ENCODE measurements at regions not wholly inside any gene's neighbourhood (a gene's known extent, or its start where the extent isn't known, plus 50 kb on each side); places are given as distances from the start of the nearest gene placed in this dataset.
"Not testable (repeated sequence)": the region's sequence is repeated elsewhere in the genome, so short reads cannot be mapped to it uniquely, and the experiment has no call there.

- Histone ChIP-seq H3K36me3 (ENCODE audit: insufficient read depth, low read length) (no peaks in the 10 kb centered on the region), H3K27ac (no peak overlapping the region), H3K4me3 (no peak overlapping the region), H3K9me3 (ENCODE audit: low read depth, low read length) (no peaks in the 10 kb centered on the region), H3K9ac (ENCODE audit: insufficient read length) (no peak overlapping the region)
- no peak for DNase-seq (ENCODE audit: low read depth, low spot score)
- TF ChIP-seq FOXP2 (optimal IDR thresholded peaks at IDR 0.05; ENCODE audit: control extremely low read depth, extremely low read length, insufficient read depth) = no peak
- TF ChIP-seq EZH2 (IDR thresholded peaks at IDR 0.05) = no peak
- TF ChIP-seq POLR2AphosphoS5 (IDR thresholded peaks at IDR 0.05; ENCODE audit: borderline replicate concordance, low read depth, low read length) = no peak
Observed at GRCh38 chr13:87324558-87324957, 346.6 kb upstream of the SLITRK5 start.

- no peak overlapping the region for H3K27ac ChIP-seq
- no peak overlapping the region for H3K4me3 ChIP-seq
- TF ChIP-seq POLR2AphosphoS5 (IDR thresholded peaks at IDR 0.05; ENCODE audit: borderline replicate concordance, low read depth, low read length) = no peak
- no peak for TF ChIP-seq EZH2 (IDR thresholded peaks at IDR 0.05)
- H3K9me3 ChIP-seq (ENCODE audit: low read depth, low read length) = no peaks in the 10 kb centered on the region
- no peak for DNase-seq (ENCODE audit: low read depth, low spot score)
- no peak overlapping the region for H3K9ac ChIP-seq (ENCODE audit: insufficient read length)
- no peaks in the 10 kb centered on the region for H3K36me3 ChIP-seq (ENCODE audit: insufficient read depth, low read length)
Observed at GRCh38 chr13:87331178-87331577, 340.0 kb upstream of the SLITRK5 start.

- no peak for DNase-seq (ENCODE audit: low read depth, low spot score)
- H3K36me3 ChIP-seq (ENCODE audit: insufficient read depth, low read length) = no peaks in the 10 kb centered on the region
- no peak overlapping the region for H3K4me3 ChIP-seq
- TF ChIP-seq POLR2AphosphoS5 (IDR thresholded peaks at IDR 0.05; ENCODE audit: borderline replicate concordance, low read depth, low read length) (no peak), EZH2 (IDR thresholded peaks at IDR 0.05) (no peak)
- no peak overlapping the region for H3K27ac ChIP-seq
- no peaks in the 10 kb centered on the region for H3K9me3 ChIP-seq (ENCODE audit: low read depth, low read length)
- H3K9ac ChIP-seq (ENCODE audit: insufficient read length) = no peak overlapping the region
Observed at GRCh38 chr13:87333599-87333998, 337.6 kb upstream of the SLITRK5 start.

- no peaks in the 10 kb centered on the region for H3K36me3 ChIP-seq (ENCODE audit: insufficient read depth, low read length)
- no peak for DNase-seq (ENCODE audit: low read depth, low spot score)
- TF ChIP-seq FOXP2 (optimal IDR thresholded peaks at IDR 0.05; ENCODE audit: control extremely low read depth, extremely low read length, insufficient read depth) (no peak), POLR2AphosphoS5 (IDR thresholded peaks at IDR 0.05; ENCODE audit: borderline replicate concordance, low read depth, low read length) (no peak), EZH2 (IDR thresholded peaks at IDR 0.05) (no peak)
- no peaks in the 10 kb centered on the region for H3K9me3 ChIP-seq (ENCODE audit: low read depth, low read length)
- no peak overlapping the region for H3K4me3 ChIP-seq
- H3K9ac ChIP-seq (ENCODE audit: insufficient read length) = no peak overlapping the region
- H3K27ac ChIP-seq = no peak overlapping the region
Observed at GRCh38 chr13:87334176-87334575, 337.0 kb upstream of the SLITRK5 start.

- not testable (repeated sequence) for H3K36me3 ChIP-seq (ENCODE audit: insufficient read depth, low read length); DNase-seq (ENCODE audit: low read depth, low spot score); H3K4me3 ChIP-seq; H3K9ac ChIP-seq (ENCODE audit: insufficient read length); H3K27ac ChIP-seq; H3K9me3 ChIP-seq (ENCODE audit: low read depth, low read length)
Observed at GRCh38 chr13:87336346-87336889, 334.8 kb upstream of the SLITRK5 start.

GRCh38 chr13:87344176-87344575 lies 327.0 kb upstream of the SLITRK5 start:
- no peaks in the 10 kb centered on the region for H3K36me3 ChIP-seq (ENCODE audit: insufficient read depth, low read length)
- DNase-seq (ENCODE audit: low read depth, low spot score) = no peak

GRCh38 chr13:87355451-87355850 lies 315.7 kb upstream of the SLITRK5 start:
- Histone ChIP-seq H3K36me3 (ENCODE audit: insufficient read depth, low read length) (no peaks in the 10 kb centered on the region), H3K4me3 (no peak overlapping the region), H3K9ac (ENCODE audit: insufficient read length) (no peak overlapping the region), H3K9me3 (ENCODE audit: low read depth, low read length) (no peaks in the 10 kb centered on the region), H3K27ac (no peak overlapping the region)
- TF ChIP-seq EZH2 (IDR thresholded peaks at IDR 0.05) = no peak
- no peak for TF ChIP-seq FOXP2 (optimal IDR thresholded peaks at IDR 0.05; ENCODE audit: control extremely low read depth, extremely low read length, insufficient read depth)
- no peak for TF ChIP-seq POLR2AphosphoS5 (IDR thresholded peaks at IDR 0.05; ENCODE audit: borderline replicate concordance, low read depth, low read length)
- DNase-seq (ENCODE audit: low read depth, low spot score) = no peak

More at GRCh38 chr13:87344176-87344575, 327.0 kb upstream of the SLITRK5 start:
- no peak overlapping the region for H3K9ac ChIP-seq (ENCODE audit: insufficient read length)
- no peak overlapping the region for H3K27ac ChIP-seq
- H3K9me3 ChIP-seq (ENCODE audit: low read depth, low read length) = no peaks in the 10 kb centered on the region
- TF ChIP-seq POLR2AphosphoS5 (IDR thresholded peaks at IDR 0.05; ENCODE audit: borderline replicate concordance, low read depth, low read length) = no peak
- no peak for TF ChIP-seq EZH2 (IDR thresholded peaks at IDR 0.05)
- no peak for TF ChIP-seq FOXP2 (optimal IDR thresholded peaks at IDR 0.05; ENCODE audit: control extremely low read depth, extremely low read length, insufficient read depth)
- H3K4me3 ChIP-seq = no peak overlapping the region

GRCh38 chr13:87356314-87356713 lies 314.9 kb upstream of the SLITRK5 start:
- Histone ChIP-seq H3K9ac (ENCODE audit: insufficient read length) (no peak overlapping the region), H3K27ac (no peak overlapping the region), H3K9me3 (ENCODE audit: low read depth, low read length) (no peaks in the 10 kb centered on the region), H3K36me3 (ENCODE audit: insufficient read depth, low read length) (no peaks in the 10 kb centered on the region), H3K4me3 (no peak overlapping the region)
- no peak for DNase-seq (ENCODE audit: low read depth, low spot score)
- TF ChIP-seq EZH2 (IDR thresholded peaks at IDR 0.05) (no peak), FOXP2 (optimal IDR thresholded peaks at IDR 0.05; ENCODE audit: control extremely low read depth, extremely low read length, insufficient read depth) (no peak), POLR2AphosphoS5 (IDR thresholded peaks at IDR 0.05; ENCODE audit: borderline replicate concordance, low read depth, low read length) (no peak)

GRCh38 chr13:87358319-87358718 lies 312.9 kb upstream of the SLITRK5 start:
- Histone ChIP-seq H3K36me3 (ENCODE audit: insufficient read depth, low read length) (no peaks in the 10 kb centered on the region), H3K27ac (peak overlapping the region; percentile 22; the same call in 1 of the 2 replicates), H3K9ac (ENCODE audit: insufficient read length) (no peak overlapping the region), H3K4me3 (no peak overlapping the region), H3K9me3 (ENCODE audit: low read depth, low read length) (no peaks in the 10 kb centered on the region)
- no peak for TF ChIP-seq FOXP2 (optimal IDR thresholded peaks at IDR 0.05; ENCODE audit: control extremely low read depth, extremely low read length, insufficient read depth)
- TF ChIP-seq EZH2 (IDR thresholded peaks at IDR 0.05) = no peak
- TF ChIP-seq POLR2AphosphoS5 (IDR thresholded peaks at IDR 0.05; ENCODE audit: borderline replicate concordance, low read depth, low read length) = no peak
- no peak for DNase-seq (ENCODE audit: low read depth, low spot score)

Data from SK-N-MC (cell line).